Tibial nerve (tissue), 3 donors: ENCODE measurements at regions not wholly inside any gene's neighbourhood (a gene's known extent, or its start where the extent isn't known, plus 50 kb on each side); places are given as distances from the start of the nearest gene placed in this dataset.

ENCODE experiments used
- CTCF ChIP-seq, 5 experiments: fragments of 200-600 bp in 3 of 5; fragments of 450-650 bp in 2 of 5; sonication (generic) in 3 of 5; IDR thresholded peaks; one replicate each; pipeline ENCODE4 v1.5.1; 2016 to 2019; ENCODE audit warnings: antibody characterized with exemption in 5 of 5, mild to moderate bottlenecking in 3 of 5, moderate library complexity in 2 of 5
- POLR2A ChIP-seq, 2 donors: fragments of 450-650 bp; IDR thresholded peaks; one replicate each; pipeline ENCODE4 v1.6.1; 2017; ENCODE audit warnings: antibody characterized with exemption in 2 of 2, mild to moderate bottlenecking in 2 of 2, moderate library complexity in 2 of 2

DNA sequence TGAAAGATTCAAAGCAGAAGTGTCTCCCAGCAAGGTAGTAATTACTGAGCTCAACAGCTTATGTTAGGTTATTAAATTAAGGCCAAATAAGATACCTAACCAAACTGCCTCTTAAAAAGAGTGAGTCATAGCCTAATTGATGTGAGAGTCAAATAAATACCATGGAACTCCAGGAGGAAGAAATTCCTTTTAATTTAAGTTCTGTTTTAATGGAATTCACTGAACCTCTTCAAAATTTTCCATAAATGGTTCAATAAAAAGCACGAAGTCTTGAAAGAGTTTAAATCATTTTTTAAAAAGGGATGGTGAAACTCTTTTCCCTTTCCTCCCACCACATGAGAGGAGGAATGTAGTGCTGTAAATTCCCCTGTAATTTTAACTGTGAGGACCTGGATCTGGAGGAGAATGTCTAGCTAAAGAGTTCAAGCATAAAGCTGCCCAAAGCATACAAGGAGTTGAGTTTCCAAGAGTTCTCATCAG is 180.8 kb upstream of the MMADHC start:
- TF ChIP-seq POLR2A (IDR thresholded peaks at IDR 0.05) (no peak), CTCF (IDR thresholded peaks at IDR 0.05) (no peak)
